ENCODE measurements at regions not wholly inside any gene's neighbourhood (a gene's known extent, or its start where the extent isn't known, plus 50 kb on each side); places are given as distances from the start of the nearest gene placed in this dataset.
"Not testable (repeated sequence)": the region's sequence is repeated elsewhere in the genome, so short reads cannot be mapped to it uniquely, and the experiment has no call there.

- H4K8ac ChIP-seq (ENCODE audit: extremely low read depth, insufficient read depth, low read length); H3K9ac ChIP-seq (replicated peaks in 1 of 4; ENCODE audit: extremely low read depth in 1 of 4, low read depth in 3 of 4, low read length in 3 of 4); H3K4me2 ChIP-seq (ENCODE audit: insufficient read depth in 1 of 2, low read depth in 2 of 2, low read length in 2 of 2); DNase-seq (ENCODE audit: low read depth in 1 of 2, low spot score in 2 of 2); H3K56ac ChIP-seq (replicated peaks; ENCODE audit: insufficient read length, low read depth, low read length); H3K79me2 ChIP-seq (ENCODE audit: control insufficient read depth in 1 of 2, insufficient read depth in 2 of 2, low read length in 2 of 2); FAIRE-seq; H3K4me3 ChIP-seq (ENCODE audit: extremely low read depth in 1 of 4, insufficient read depth in 2 of 4, low read depth in 3 of 4, low read length in 4 of 4); H3K79me1 ChIP-seq (ENCODE audit: low read depth, low read length); H2BK120ac ChIP-seq (replicated peaks; ENCODE audit: low read depth, low read length); H2AFZ ChIP-seq (ENCODE audit: low read length); H3K23ac ChIP-seq (ENCODE audit: insufficient read length); H4K20me1 ChIP-seq (replicated peaks in 1 of 2; ENCODE audit: control insufficient read depth in 1 of 2, insufficient read depth in 2 of 2, low read length in 2 of 2); H3K36me3 ChIP-seq (ENCODE audit: control insufficient read depth in 2 of 4, insufficient read depth in 4 of 4, low read length in 3 of 4); H3K18ac ChIP-seq (ENCODE audit: extremely low read depth, low read length); H3K4me1 ChIP-seq (replicated peaks in 1 of 4; ENCODE audit: control insufficient read depth in 3 of 4, insufficient read depth in 4 of 4, low read length in 3 of 4); H2BK20ac ChIP-seq (ENCODE audit: low read length); H3K27ac ChIP-seq (ENCODE audit: low read depth, low read length); H3K9me3 ChIP-seq (ENCODE audit: insufficient read depth in 2 of 2, low read depth in 1 of 2, low read length in 1 of 2); H3K27me3 ChIP-seq (replicated peaks in 1 of 4; ENCODE audit: control insufficient read depth in 3 of 4, extremely low read depth in 1 of 4, insufficient read depth in 3 of 4, low read length in 3 of 4); H4K5ac ChIP-seq (ENCODE audit: insufficient read length, low read depth, low read length); H2BK5ac ChIP-seq (ENCODE audit: low read depth, low read length); CTCF ChIA-PET (ENCODE audit: partially characterized antibody); H2BK15ac ChIP-seq (ENCODE audit: low read length); H2AK5ac ChIP-seq (ENCODE audit: low read depth, low read length); H3K4ac ChIP-seq (replicated peaks; ENCODE audit: insufficient read length, low read depth, low read length); POLR2A ChIA-PET (ENCODE audit: partially characterized antibody); H2BK12ac ChIP-seq (ENCODE audit: low read depth, low read length); H3K14ac ChIP-seq (ENCODE audit: insufficient read length); H3K23me2 ChIP-seq (ENCODE audit: low read depth, low read length); H4K91ac ChIP-seq (replicated peaks; ENCODE audit: insufficient read length, low read length): not testable (repeated sequence)
- TF ChIP-seq YY1 (IDR thresholded peaks at IDR 0.05; ENCODE audit: low read depth, low read length) = peak; percentile 34; the same call in 1 of the 2 replicates
- WGBS, 2 experiments (ENCODE audit: extremely low coverage in 1 of 2, insufficient coverage in 1 of 2, insufficient read length in 1 of 2, insufficient replicate concordance in 2 of 2, low coverage in 1 of 2, low lambda C conversion rate in 2 of 2, missing lambda C conversion rate in 1 of 2) = 96% methylated on average over 21 of the region's 28 CpGs; no CpG with 5 or more reads in 1 of the 2 experiments
Observed at GRCh38 chr10:15921423-15921945, 61.2 kb upstream of the MINDY3 start.
